ENCODE measurements at regions not wholly inside any gene's neighbourhood (a gene's known extent, or its start where the extent isn't known, plus 50 kb on each side); places are given as distances from the start of the nearest gene placed in this dataset.

DNA sequence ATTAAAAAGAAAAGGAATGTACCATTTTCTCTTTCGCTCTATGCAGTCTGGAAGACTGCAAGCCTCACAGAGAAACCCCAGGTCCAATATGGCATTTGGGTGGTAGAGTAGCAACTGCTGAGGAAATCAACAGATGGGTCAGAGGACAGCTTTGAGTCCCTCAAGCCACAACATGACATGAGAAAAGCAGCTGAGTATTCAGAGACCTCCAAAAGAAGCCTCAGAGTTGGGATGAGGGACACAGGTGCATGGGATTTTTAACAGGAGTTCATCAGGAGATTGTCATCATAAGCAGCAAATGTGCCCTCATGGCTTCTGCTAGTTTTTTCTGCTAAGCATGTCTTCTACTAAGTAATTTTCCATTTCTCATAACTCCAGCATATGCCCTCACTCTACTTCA, 111.6 kb downstream of the BLID start:
- CTCF ChIA-PET: no interaction called here
- Histone ChIP-seq H3K9me3 (ENCODE audit: control insufficient read depth, insufficient read depth, low read depth, low read length) (no peaks in the 10 kb centered on the region), H3K36me3 (ENCODE audit: control insufficient read depth, insufficient read depth, low read length) (no peaks in the 10 kb centered on the region), H3K27me3 (ENCODE audit: control insufficient read depth, insufficient read depth, low read length) (no peaks in the 10 kb centered on the region), H3K4me3 (ENCODE audit: low read depth in 2 of 2, low read length in 2 of 2) (no peak overlapping the region), H3K4me1 (ENCODE audit: control insufficient read depth, insufficient read depth, low read length) (no peaks in the 10 kb centered on the region), H3K27ac (ENCODE audit: low read length) (no peak overlapping the region)
- DNase-seq (ENCODE audit: low read depth, low spot score): no peak
- BruUV-seq (replicated peaks): no TSS peak
- in situ Hi-C loops (cut with HindIII; ENCODE audit: low pct_unique_long_range_greater_than_20kb, low sequenced_read_pairs): no loop called here
- ATAC-seq: no peak
- TF ChIP-seq POLR2AphosphoS5 (IDR thresholded peaks at IDR 0.05; ENCODE audit: low read depth, low read length) (no peak), REST (IDR thresholded peaks at IDR 0.05; ENCODE audit: insufficient read depth in 1 of 2, low read depth in 2 of 2, low read length in 1 of 2) (no peak), SIN3A (IDR thresholded peaks at IDR 0.05; ENCODE audit: borderline replicate concordance, insufficient read depth, low read depth, low read length) (no peak), CTCF (IDR thresholded peaks at IDR 0.05) (no peak), TCF7L2 (IDR thresholded peaks at IDR 0.05; ENCODE audit: low read depth, low read length) (no peak)
- POLR2A ChIA-PET: interaction anchor here (0.6 kb wide), 1 partner anchor 618 kb away, joined by 3 read pairs; no protein-coding TSS in a partner anchor
- intact Hi-C loops (cut with micrococcal nuclease; ENCODE audit: unreplicated experiment): no loop called here

GRCh38 chr11:122002926-122003325, 113.1 kb downstream of the BLID start:
- no TSS peak for BruUV-seq (replicated peaks)
- DNase-seq (ENCODE audit: low read depth, low spot score) (no peak), ATAC-seq (no peak)
- no peaks in the 10 kb centered on the region for H3K4me1 ChIP-seq (ENCODE audit: control insufficient read depth, insufficient read depth, low read length)
- ChIA-PET POLR2A (no interaction called here), CTCF (no interaction called here)
- no peak overlapping the region for H3K27ac ChIP-seq (ENCODE audit: low read length)
- in situ Hi-C loops (cut with HindIII; ENCODE audit: low pct_unique_long_range_greater_than_20kb, low sequenced_read_pairs) (no loop called here), intact Hi-C loops (cut with micrococcal nuclease; ENCODE audit: unreplicated experiment) (no loop called here)
- H3K9me3 ChIP-seq (ENCODE audit: control insufficient read depth, insufficient read depth, low read depth, low read length): no peaks in the 10 kb centered on the region
- no peaks in the 10 kb centered on the region for H3K36me3 ChIP-seq (ENCODE audit: control insufficient read depth, insufficient read depth, low read length)
- no peaks in the 10 kb centered on the region for H3K27me3 ChIP-seq (ENCODE audit: control insufficient read depth, insufficient read depth, low read length)
- no peak for TF ChIP-seq SIN3A (IDR thresholded peaks at IDR 0.05; ENCODE audit: borderline replicate concordance, insufficient read depth, low read depth, low read length)
- no peak for TF ChIP-seq CTCF (IDR thresholded peaks at IDR 0.05)
- no peak for TF ChIP-seq POLR2AphosphoS5 (IDR thresholded peaks at IDR 0.05; ENCODE audit: low read depth, low read length)
- TF ChIP-seq REST (IDR thresholded peaks at IDR 0.05; ENCODE audit: insufficient read depth in 1 of 2, low read depth in 2 of 2, low read length in 1 of 2): no peak
- no peak for TF ChIP-seq TCF7L2 (IDR thresholded peaks at IDR 0.05; ENCODE audit: low read depth, low read length)
- no peak overlapping the region for H3K4me3 ChIP-seq (ENCODE audit: low read depth in 2 of 2, low read length in 2 of 2)

All from Panc1 (cell line).